OCI-LY1 (cell line): ENCODE measurements at regions not wholly inside any gene's neighbourhood (a gene's known extent, or its start where the extent isn't known, plus 50 kb on each side); places are given as distances from the start of the nearest gene placed in this dataset.

ENCODE experiments used
- EZH2 ChIP-seq: fragments of 200-600 bp; sonication (generic), shearing (Covaris generic); IDR thresholded peaks from 2 replicates; pipeline ENCODE4 v1.8.0; 2017; ENCODE audit warnings: borderline replicate concordance, mixed run types, mild to moderate bottlenecking, antibody characterized with exemption, low read length, moderate library complexity, mixed read lengths
- TF ChIP-seq, protein P1 (sequence below): fragments of 200-600 bp; sonication (generic), shearing (Covaris generic); IDR thresholded peaks from 2 replicates; pipeline ENCODE4 v1.5.1; 2017; ENCODE audit warnings: mild to moderate bottlenecking, antibody characterized with exemption, low read length, moderate library complexity, mixed read lengths

DNA sequence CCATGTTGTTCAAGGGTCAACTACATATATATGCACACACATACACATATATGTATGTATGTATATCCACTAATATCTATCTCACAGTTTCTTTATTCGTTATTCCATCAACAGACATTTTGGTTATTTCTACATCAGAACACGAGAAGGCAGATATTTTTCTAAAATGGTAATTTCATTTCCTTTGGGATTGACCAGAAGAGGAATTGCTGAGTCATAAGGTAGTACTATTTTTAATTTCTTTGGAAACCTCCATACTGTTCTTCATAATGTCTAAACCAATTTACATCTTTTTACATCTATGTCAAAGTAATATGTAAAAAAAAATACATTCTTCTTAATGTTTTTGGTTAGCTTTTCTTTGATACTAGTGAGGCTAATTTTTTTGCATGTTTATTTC is 630.7 kb upstream of the GCFC2 start:
- no peak for TF ChIP-seq EZH2
- TF ChIP-seq, protein P1, sequence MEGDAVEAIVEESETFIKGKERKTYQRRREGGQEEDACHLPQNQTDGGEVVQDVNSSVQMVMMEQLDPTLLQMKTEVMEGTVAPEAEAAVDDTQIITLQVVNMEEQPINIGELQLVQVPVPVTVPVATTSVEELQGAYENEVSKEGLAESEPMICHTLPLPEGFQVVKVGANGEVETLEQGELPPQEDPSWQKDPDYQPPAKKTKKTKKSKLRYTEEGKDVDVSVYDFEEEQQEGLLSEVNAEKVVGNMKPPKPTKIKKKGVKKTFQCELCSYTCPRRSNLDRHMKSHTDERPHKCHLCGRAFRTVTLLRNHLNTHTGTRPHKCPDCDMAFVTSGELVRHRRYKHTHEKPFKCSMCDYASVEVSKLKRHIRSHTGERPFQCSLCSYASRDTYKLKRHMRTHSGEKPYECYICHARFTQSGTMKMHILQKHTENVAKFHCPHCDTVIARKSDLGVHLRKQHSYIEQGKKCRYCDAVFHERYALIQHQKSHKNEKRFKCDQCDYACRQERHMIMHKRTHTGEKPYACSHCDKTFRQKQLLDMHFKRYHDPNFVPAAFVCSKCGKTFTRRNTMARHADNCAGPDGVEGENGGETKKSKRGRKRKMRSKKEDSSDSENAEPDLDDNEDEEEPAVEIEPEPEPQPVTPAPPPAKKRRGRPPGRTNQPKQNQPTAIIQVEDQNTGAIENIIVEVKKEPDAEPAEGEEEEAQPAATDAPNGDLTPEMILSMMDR: no peak
